ENCODE measurements at regions not wholly inside any gene's neighbourhood (a gene's known extent, or its start where the extent isn't known, plus 50 kb on each side); places are given as distances from the start of the nearest gene placed in this dataset.

GRCh38 chr2:240355962-240356361 is 79.5 kb upstream of the GPC1 start:
- Histone ChIP-seq H3K4me3 (ENCODE audit: low read length) (no peak overlapping the region), H3K36me3 (ENCODE audit: control insufficient read depth, insufficient read depth, low read length) (no peaks in the 10 kb centered on the region), H3K27me3 (ENCODE audit: control insufficient read depth, insufficient read depth, low read length) (no peaks in the 10 kb centered on the region), H3K9ac (ENCODE audit: low read length) (no peak overlapping the region), H3K4me1 (ENCODE audit: control insufficient read depth, insufficient read depth, low read length) (no peaks in the 10 kb centered on the region), H3K9me3 (ENCODE audit: control insufficient read depth, low read length) (no peaks in the 10 kb centered on the region)

- no peaks in the 10 kb centered on the region for H3K9me3 ChIP-seq (ENCODE audit: control insufficient read depth, low read length)
- no peak overlapping the region for H3K4me3 ChIP-seq (ENCODE audit: low read length)
- H3K4me1 ChIP-seq (ENCODE audit: control insufficient read depth, insufficient read depth, low read length), result peaks cover 5% of the 10 kb centered on the region
- H3K36me3 ChIP-seq (ENCODE audit: control insufficient read depth, insufficient read depth, low read length), result no peaks in the 10 kb centered on the region
- no peaks in the 10 kb centered on the region for H3K27me3 ChIP-seq (ENCODE audit: control insufficient read depth, insufficient read depth, low read length)
- no peak overlapping the region for H3K9ac ChIP-seq (ENCODE audit: low read length)
Measured at GRCh38 chr2:240356700-240357640, 78.5 kb upstream of the GPC1 start.

- Histone ChIP-seq H3K36me3 (ENCODE audit: control insufficient read depth, insufficient read depth, low read length) (no peaks in the 10 kb centered on the region), H3K9ac (ENCODE audit: low read length) (no peak overlapping the region), H3K27me3 (ENCODE audit: control insufficient read depth, insufficient read depth, low read length) (no peaks in the 10 kb centered on the region), H3K4me1 (ENCODE audit: control insufficient read depth, insufficient read depth, low read length) (peaks cover 5% of the 10 kb centered on the region), H3K9me3 (ENCODE audit: control insufficient read depth, low read length) (no peaks in the 10 kb centered on the region), H3K4me3 (ENCODE audit: low read length) (no peak overlapping the region)
Measured at GRCh38 chr2:240357641-240358012, 77.8 kb upstream of the GPC1 start.

- Histone ChIP-seq H3K9ac (ENCODE audit: low read length) (no peak overlapping the region), H3K9me3 (ENCODE audit: control insufficient read depth, low read length) (no peaks in the 10 kb centered on the region), H3K4me1 (ENCODE audit: control insufficient read depth, insufficient read depth, low read length) (peaks cover 5% of the 10 kb centered on the region), H3K36me3 (ENCODE audit: control insufficient read depth, insufficient read depth, low read length) (no peaks in the 10 kb centered on the region), H3K4me3 (ENCODE audit: low read length) (no peak overlapping the region), H3K27me3 (ENCODE audit: control insufficient read depth, insufficient read depth, low read length) (no peaks in the 10 kb centered on the region)
Measured at GRCh38 chr2:240358080-240358479, 77.4 kb upstream of the GPC1 start.

DNA sequence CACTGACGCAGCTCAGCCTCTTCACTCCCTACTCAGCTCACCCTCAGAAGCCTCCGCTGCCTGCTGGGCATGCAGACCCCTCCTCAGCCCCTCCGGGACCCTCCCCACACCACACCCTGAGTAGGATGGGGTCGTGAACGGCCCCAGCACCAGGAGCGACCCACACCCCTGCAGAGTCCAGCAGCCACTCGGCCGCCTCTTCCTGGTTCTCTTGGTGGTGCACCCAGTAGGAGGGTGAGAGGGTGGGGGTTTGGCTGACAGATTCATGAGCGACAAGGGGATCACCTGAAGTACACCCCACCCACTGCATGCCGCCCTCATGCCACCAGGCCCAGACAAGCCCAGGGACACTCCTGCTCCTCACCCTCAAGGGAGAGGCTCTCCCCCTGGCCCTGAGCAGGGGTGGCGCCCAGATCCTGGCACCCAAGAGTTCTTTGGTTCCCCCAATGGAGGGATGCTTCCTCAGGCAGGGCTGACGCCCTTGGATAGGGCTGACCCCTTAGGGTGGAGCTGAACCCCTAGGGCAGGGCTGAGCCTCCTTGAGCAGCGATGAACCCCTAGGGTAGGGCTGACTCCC is 76.6 kb upstream of the GPC1 start:
- peaks cover 5% of the 10 kb centered on the region for H3K4me1 ChIP-seq (ENCODE audit: control insufficient read depth, insufficient read depth, low read length)
- H3K9ac ChIP-seq (ENCODE audit: low read length), result no peak overlapping the region
- H3K4me3 ChIP-seq (ENCODE audit: low read length), result no peak overlapping the region
- no peaks in the 10 kb centered on the region for H3K27me3 ChIP-seq (ENCODE audit: control insufficient read depth, insufficient read depth, low read length)
- H3K36me3 ChIP-seq (ENCODE audit: control insufficient read depth, insufficient read depth, low read length), result no peaks in the 10 kb centered on the region
- H3K9me3 ChIP-seq (ENCODE audit: control insufficient read depth, low read length), result no peaks in the 10 kb centered on the region

DNA sequence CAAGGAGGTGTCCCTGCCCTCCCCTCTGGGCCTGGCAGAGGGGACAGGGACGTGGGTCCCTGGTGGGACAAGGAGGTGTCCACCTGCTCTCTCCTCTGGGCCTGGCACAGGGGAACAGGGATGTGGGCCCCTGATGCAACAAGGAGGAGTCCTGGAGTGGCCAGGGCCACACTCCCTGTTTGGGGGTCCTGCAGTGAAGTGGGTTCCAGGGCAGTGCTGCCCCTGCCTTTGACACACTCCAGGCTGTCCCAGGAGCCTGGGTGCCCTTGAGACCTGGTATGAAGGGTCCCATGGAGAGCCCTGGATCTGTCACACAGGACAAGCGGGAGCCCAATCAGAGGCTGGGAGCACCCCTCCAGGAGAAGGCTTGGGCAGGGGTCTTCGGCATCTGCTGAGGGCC is 75.8 kb upstream of the GPC1 start:
- H3K27me3 ChIP-seq (ENCODE audit: control insufficient read depth, insufficient read depth, low read length), result no peaks in the 10 kb centered on the region
- H3K9me3 ChIP-seq (ENCODE audit: control insufficient read depth, low read length), result no peaks in the 10 kb centered on the region

GRCh38 chr2:240360645-240361475 is 74.6 kb upstream of the GPC1 start:
- no peak overlapping the region for H3K4me3 ChIP-seq (ENCODE audit: low read length)
- no peaks in the 10 kb centered on the region for H3K27me3 ChIP-seq (ENCODE audit: control insufficient read depth, insufficient read depth, low read length)
- no peaks in the 10 kb centered on the region for H3K36me3 ChIP-seq (ENCODE audit: control insufficient read depth, insufficient read depth, low read length)
- no peak overlapping the region for H3K9ac ChIP-seq (ENCODE audit: low read length)
- H3K9me3 ChIP-seq (ENCODE audit: control insufficient read depth, low read length), result no peaks in the 10 kb centered on the region
- H3K4me1 ChIP-seq (ENCODE audit: control insufficient read depth, insufficient read depth, low read length), result peaks cover 5% of the 10 kb centered on the region

More for the DNA sequence above, 75.8 kb upstream of the GPC1 start:
- Histone ChIP-seq H3K9ac (ENCODE audit: low read length) (no peak overlapping the region), H3K36me3 (ENCODE audit: control insufficient read depth, insufficient read depth, low read length) (no peaks in the 10 kb centered on the region), H3K4me1 (ENCODE audit: control insufficient read depth, insufficient read depth, low read length) (peaks cover 5% of the 10 kb centered on the region), H3K4me3 (ENCODE audit: low read length) (no peak overlapping the region)

DNA sequence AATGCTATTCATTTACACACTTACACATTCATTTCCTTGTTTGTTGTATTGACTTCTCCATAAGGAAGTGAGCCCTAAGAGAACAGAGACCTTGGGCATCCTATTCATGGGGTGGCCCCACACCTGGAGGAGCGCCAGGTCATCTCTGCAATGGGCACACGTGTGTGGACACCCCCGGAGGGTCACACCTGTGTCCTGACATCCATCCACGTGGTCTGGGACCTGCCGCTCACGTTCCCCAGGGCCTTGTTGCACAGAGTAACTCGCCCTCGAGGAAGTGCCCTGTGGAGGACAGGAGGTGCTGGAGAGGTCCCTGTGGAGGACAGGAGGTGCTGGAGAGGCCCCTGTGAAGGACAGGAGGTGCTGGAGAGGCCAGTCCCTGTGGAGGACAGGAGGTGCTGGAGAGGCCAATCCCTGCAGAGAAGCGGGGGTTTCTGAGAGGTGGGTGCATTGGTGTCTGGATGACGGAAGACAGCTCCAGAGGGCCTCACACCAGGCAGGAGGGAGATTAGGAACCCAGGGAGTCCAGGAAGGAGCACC is 73.2 kb upstream of the GPC1 start:
- no peak overlapping the region for H3K4me3 ChIP-seq (ENCODE audit: low read length)
- no peaks in the 10 kb centered on the region for H3K36me3 ChIP-seq (ENCODE audit: control insufficient read depth, insufficient read depth, low read length)
- H3K4me1 ChIP-seq (ENCODE audit: control insufficient read depth, insufficient read depth, low read length), result peaks cover 5% of the 10 kb centered on the region
- H3K9ac ChIP-seq (ENCODE audit: low read length), result no peak overlapping the region
- no peaks in the 10 kb centered on the region for H3K27me3 ChIP-seq (ENCODE audit: control insufficient read depth, insufficient read depth, low read length)
- no peaks in the 10 kb centered on the region for H3K9me3 ChIP-seq (ENCODE audit: control insufficient read depth, low read length)

DNA sequence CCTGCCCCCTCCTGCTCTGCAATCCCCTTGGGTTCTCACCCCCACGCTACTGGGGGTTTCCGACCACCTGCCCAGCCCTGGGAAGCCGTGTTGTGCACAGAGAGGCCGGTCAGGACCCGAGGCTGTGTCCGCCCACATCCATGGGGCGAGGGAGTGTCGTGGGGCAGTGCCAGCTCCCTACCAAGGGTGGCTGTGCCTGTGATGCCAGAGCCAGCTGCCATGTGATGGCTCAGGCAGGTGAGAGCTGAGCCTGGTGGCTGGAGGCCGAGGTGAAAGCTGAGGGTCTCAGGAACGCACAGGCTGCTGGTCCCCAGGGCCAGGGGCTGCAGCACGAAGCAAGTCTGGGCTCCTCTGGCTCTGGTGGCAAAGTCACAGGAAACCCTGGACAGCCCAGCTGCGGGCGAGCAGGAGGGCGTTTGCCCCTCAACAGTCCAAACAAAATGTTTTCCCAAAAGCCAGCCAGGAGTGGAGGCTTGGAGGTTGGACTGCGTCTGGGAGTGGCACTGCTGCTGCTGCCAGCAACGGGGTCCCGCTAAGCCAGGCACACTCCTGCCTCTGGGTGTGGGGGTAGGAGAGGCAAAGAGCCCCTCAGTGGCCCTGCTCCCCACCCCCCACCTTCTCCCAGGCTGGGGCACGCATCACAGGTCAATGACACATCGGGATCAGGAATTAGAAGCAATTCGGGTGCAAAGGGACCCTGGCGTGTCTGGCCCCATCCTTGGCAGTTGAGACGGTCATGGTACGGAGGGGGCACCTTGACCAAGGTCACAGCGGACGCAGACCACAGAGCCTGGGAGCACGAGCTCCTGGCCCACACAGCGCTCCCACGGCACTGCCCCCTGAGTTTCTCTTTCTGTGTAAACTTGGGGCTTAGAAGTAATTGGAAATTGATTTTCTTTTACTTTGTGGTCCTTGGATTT is 72.4 kb upstream of the GPC1 start:
- peaks cover 5% of the 10 kb centered on the region for H3K4me1 ChIP-seq (ENCODE audit: control insufficient read depth, insufficient read depth, low read length)
- no peaks in the 10 kb centered on the region for H3K27me3 ChIP-seq (ENCODE audit: control insufficient read depth, insufficient read depth, low read length)
- H3K36me3 ChIP-seq (ENCODE audit: control insufficient read depth, insufficient read depth, low read length), result no peaks in the 10 kb centered on the region
- H3K9me3 ChIP-seq (ENCODE audit: control insufficient read depth, low read length), result no peaks in the 10 kb centered on the region
- no peak overlapping the region for H3K4me3 ChIP-seq (ENCODE audit: low read length)
- no peak overlapping the region for H3K9ac ChIP-seq (ENCODE audit: low read length)

DNA sequence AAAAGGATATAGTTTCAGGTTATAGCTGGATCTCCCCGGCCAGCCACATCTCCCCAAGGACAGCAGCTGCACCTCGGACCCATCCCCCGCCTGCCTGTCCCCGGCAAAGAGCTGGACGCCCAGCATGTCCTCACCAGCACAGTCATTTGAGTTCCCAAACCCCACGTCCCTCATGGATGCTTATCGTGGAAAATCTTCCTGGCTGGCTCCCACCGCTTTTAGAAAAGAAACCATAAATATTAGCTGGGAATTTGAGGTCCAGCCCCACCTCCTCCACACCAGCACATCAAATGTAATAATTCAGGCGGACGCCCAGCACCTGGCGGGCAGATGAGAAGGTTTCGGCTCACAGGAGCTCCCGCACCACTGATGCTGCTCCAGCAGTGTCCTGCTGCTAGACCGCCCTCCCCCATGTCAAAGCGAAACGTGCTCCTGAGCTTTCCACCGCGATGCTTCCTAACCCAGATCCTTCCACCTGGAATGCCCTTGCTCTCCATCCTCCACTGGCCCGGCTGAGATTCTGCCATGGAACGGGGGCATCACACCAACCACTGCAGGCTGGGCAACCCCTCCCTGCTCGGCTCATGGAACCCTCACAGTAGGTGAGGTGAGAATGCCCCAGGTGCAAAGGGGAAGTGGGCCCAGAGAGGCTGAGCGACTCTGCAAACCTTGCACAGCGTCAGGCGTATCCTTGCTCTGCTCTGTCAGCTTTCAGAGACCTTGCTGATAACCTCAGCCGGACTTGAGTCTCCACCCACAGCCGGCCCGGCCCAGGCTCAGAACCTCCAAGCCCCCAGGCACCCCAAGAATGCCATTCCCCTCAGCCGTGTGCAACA is 71.5 kb upstream of the GPC1 start:
- no peak overlapping the region for H3K4me3 ChIP-seq (ENCODE audit: low read length)
- H3K36me3 ChIP-seq (ENCODE audit: control insufficient read depth, insufficient read depth, low read length), result no peaks in the 10 kb centered on the region
- H3K27me3 ChIP-seq (ENCODE audit: control insufficient read depth, insufficient read depth, low read length), result no peaks in the 10 kb centered on the region
- H3K4me1 ChIP-seq (ENCODE audit: control insufficient read depth, insufficient read depth, low read length), result peaks cover 5% of the 10 kb centered on the region
- no peak overlapping the region for H3K9ac ChIP-seq (ENCODE audit: low read length)
- no peaks in the 10 kb centered on the region for H3K9me3 ChIP-seq (ENCODE audit: control insufficient read depth, low read length)
